WTC11 (cell line): ENCODE measurements at regions not wholly inside any gene's neighbourhood (a gene's known extent, or its start where the extent isn't known, plus 50 kb on each side); places are given as distances from the start of the nearest gene placed in this dataset.

Source experiments
- ATAC-seq: fragments of 200-7000 bp; cut with Tn5 transposase; 2 replicates; pipeline ENCODE4 v1.10.0; 2021; ENCODE audit warnings: mild to moderate bottlenecking, moderate library complexity
- CTCF ChIA-PET: fragments of 300-600 bp; sonication (Branson Sonifier 250); formaldehyde crosslinking; loops from one replicate; lab custom pipeline; 2021; ENCODE audit warnings: antibody characterized with exemption; lab: Charles Lee
- POLR2A ChIA-PET: fragments of 350-600 bp; sonication (Branson Sonifier 250); formaldehyde crosslinking; loops from one replicate; lab custom pipeline; 2021; ENCODE audit warnings: antibody characterized with exemption; lab: Charles Lee
- DNase-seq: peaks from one replicate; pipeline ENCODE4 v3.0.0; 2021; ENCODE audit warnings: low spot score
- H3K27ac Mint-ChIP-seq: 2 replicates; pipeline ENCODE4 v1.8.0; 2021; ENCODE audit warnings: mixed read lengths
- H3K27me3 Mint-ChIP-seq: 2 replicates; pipeline ENCODE4 v1.8.0; 2021; ENCODE audit warnings: low read depth, mild to moderate bottlenecking, moderate library complexity, mixed read lengths
- H3K36me3 Mint-ChIP-seq: 2 replicates; pipeline ENCODE4 v1.8.0; 2021; ENCODE audit warnings: mixed read lengths
- H3K4me1 Mint-ChIP-seq: 2 replicates; pipeline ENCODE4 v1.8.0; 2022; ENCODE audit warnings: mixed read lengths
- H3K4me3 Mint-ChIP-seq: 2 replicates; pipeline ENCODE4 v1.8.0; 2021; ENCODE audit warnings: mild to moderate bottlenecking, moderate library complexity, mixed read lengths
- H3K9me3 Mint-ChIP-seq: 2 replicates; pipeline ENCODE4 v1.8.0; 2021; ENCODE audit warnings: mixed read lengths
- FOXP1 ChIP-seq: sonication (generic); formaldehyde crosslinking; IDR thresholded peaks from 2 replicates; pipeline ENCODE4 v1.8.0; 2022; ENCODE audit warnings: missing genetic modification reagents, mild to moderate bottlenecking, moderate library complexity, borderline replicate concordance
- GTF2I ChIP-seq: fragments of 250-450 bp; sonication (Bioruptor Pico); conservative IDR thresholded peaks from 2 replicates; pipeline ENCODE4 v1.4.0; 2021; ENCODE audit warnings: mild to moderate bottlenecking
- IRF2 ChIP-seq: sonication (generic); formaldehyde crosslinking; IDR thresholded peaks from 2 replicates; pipeline ENCODE4 v1.8.0; 2022; ENCODE audit warnings: low read depth, missing genetic modification reagents, borderline replicate concordance
- MXD4 ChIP-seq: fragments of 250-450 bp; sonication (Bioruptor Pico); IDR thresholded peaks from 2 replicates; pipeline ENCODE4 v1.8.0; 2021; ENCODE audit warnings: mild to moderate bottlenecking, moderate library complexity, borderline replicate concordance
- MYBL2 ChIP-seq: sonication (generic); formaldehyde crosslinking; IDR thresholded peaks from 2 replicates; pipeline ENCODE4 v1.8.1; 2023; ENCODE audit warnings: mild to moderate bottlenecking, moderate library complexity, missing genetic modification reagents
- RELA ChIP-seq: sonication (generic); formaldehyde crosslinking; IDR thresholded peaks from 2 replicates; pipeline ENCODE4 v1.8.1; 2022; ENCODE audit warnings: missing genetic modification reagents, mild to moderate bottlenecking, borderline replicate concordance
- SMAD3 ChIP-seq: sonication (generic); formaldehyde crosslinking; IDR thresholded peaks from 2 replicates; pipeline ENCODE4 v1.8.0; 2022; ENCODE audit warnings: missing genetic modification reagents, mild to moderate bottlenecking, borderline replicate concordance
- SMAD4 ChIP-seq: sonication (generic); formaldehyde crosslinking; IDR thresholded peaks from 2 replicates; pipeline ENCODE4 v1.8.0; 2022; ENCODE audit warnings: mild to moderate bottlenecking, missing genetic modification reagents
- TEAD1 ChIP-seq: sonication (generic); formaldehyde crosslinking; IDR thresholded peaks from 2 replicates; pipeline ENCODE4 v1.8.0; 2022; ENCODE audit warnings: mild to moderate bottlenecking, missing genetic modification reagents
- ZBTB21 ChIP-seq: sonication (generic); formaldehyde crosslinking; IDR thresholded peaks from 2 replicates; pipeline ENCODE4 v1.8.1; 2023; ENCODE audit warnings: mild to moderate bottlenecking, missing genetic modification reagents, borderline replicate concordance
- ZNF396 ChIP-seq: fragments of 250-450 bp; sonication (Bioruptor Pico); IDR thresholded peaks from 2 replicates; pipeline ENCODE4 v1.8.0; 2021; ENCODE audit warnings: mild to moderate bottlenecking, moderate library complexity, borderline replicate concordance
- TF ChIP-seq, protein P1 (sequence below): sonication (generic); formaldehyde crosslinking; IDR thresholded peaks from 2 replicates; pipeline ENCODE4 v1.8.1; 2023; ENCODE audit warnings: mild to moderate bottlenecking, missing genetic modification reagents, moderate library complexity
- TF ChIP-seq, protein P2 (sequence below): fragments of 250-450 bp; sonication (Bioruptor Pico); IDR thresholded peaks from 2 replicates; pipeline ENCODE4 v1.9.0; 2021; ENCODE audit warnings: mild to moderate bottlenecking, borderline replicate concordance
- TF ChIP-seq, protein P3 (sequence below): sonication (generic); formaldehyde crosslinking; IDR thresholded peaks from 2 replicates; pipeline ENCODE4 v1.8.1; 2023; ENCODE audit warnings: mild to moderate bottlenecking, missing genetic modification reagents, borderline replicate concordance
- TF ChIP-seq, protein P4 (sequence below): sonication (generic); formaldehyde crosslinking; IDR thresholded peaks from 2 replicates; pipeline ENCODE4 v1.8.0; 2023; ENCODE audit warnings: missing genetic modification reagents, mild to moderate bottlenecking, borderline replicate concordance
- TF ChIP-seq, protein P5 (sequence below): fragments of 250-450 bp; sonication (Bioruptor Pico); IDR thresholded peaks from 2 replicates; pipeline ENCODE4 v1.9.0; 2021; ENCODE audit warnings: mild to moderate bottlenecking
- TF ChIP-seq, protein P6 (sequence below): sonication (generic); formaldehyde crosslinking; IDR thresholded peaks from 2 replicates; pipeline ENCODE4 v1.8.1; 2022; ENCODE audit warnings: mild to moderate bottlenecking, missing genetic modification reagents, moderate library complexity, borderline replicate concordance

DNA sequence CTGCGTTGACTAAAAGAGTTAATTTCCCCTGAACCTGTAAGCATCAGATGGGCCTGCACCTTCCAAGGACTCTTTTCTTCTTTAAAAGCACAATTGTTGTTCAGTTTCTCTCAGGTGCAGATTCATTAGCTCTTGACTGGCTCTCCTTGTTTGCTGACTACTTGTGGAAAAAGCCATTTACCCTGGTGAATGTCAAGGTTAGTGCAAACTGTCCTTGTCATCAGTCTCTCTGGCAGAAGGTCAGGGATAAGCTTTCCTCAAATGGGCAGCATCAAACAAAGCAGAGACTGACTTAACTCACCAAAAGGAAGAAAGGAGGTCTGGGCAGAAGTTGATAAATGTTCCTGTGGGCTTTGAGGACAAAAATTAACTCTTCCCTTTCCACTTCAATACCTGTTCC lies 922.7 kb downstream of the BCL11A start:
- TF ChIP-seq FOXP1 (CRISPR knock-in tag), result no peak
- TF ChIP-seq, protein P1, sequence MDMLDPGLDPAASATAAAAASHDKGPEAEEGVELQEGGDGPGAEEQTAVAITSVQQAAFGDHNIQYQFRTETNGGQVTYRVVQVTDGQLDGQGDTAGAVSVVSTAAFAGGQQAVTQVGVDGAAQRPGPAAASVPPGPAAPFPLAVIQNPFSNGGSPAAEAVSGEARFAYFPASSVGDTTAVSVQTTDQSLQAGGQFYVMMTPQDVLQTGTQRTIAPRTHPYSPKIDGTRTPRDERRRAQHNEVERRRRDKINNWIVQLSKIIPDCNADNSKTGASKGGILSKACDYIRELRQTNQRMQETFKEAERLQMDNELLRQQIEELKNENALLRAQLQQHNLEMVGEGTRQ, result no peak
- TF ChIP-seq GTF2I (CRISPR knock-in tag), result no peak
- TF ChIP-seq, protein P2, sequence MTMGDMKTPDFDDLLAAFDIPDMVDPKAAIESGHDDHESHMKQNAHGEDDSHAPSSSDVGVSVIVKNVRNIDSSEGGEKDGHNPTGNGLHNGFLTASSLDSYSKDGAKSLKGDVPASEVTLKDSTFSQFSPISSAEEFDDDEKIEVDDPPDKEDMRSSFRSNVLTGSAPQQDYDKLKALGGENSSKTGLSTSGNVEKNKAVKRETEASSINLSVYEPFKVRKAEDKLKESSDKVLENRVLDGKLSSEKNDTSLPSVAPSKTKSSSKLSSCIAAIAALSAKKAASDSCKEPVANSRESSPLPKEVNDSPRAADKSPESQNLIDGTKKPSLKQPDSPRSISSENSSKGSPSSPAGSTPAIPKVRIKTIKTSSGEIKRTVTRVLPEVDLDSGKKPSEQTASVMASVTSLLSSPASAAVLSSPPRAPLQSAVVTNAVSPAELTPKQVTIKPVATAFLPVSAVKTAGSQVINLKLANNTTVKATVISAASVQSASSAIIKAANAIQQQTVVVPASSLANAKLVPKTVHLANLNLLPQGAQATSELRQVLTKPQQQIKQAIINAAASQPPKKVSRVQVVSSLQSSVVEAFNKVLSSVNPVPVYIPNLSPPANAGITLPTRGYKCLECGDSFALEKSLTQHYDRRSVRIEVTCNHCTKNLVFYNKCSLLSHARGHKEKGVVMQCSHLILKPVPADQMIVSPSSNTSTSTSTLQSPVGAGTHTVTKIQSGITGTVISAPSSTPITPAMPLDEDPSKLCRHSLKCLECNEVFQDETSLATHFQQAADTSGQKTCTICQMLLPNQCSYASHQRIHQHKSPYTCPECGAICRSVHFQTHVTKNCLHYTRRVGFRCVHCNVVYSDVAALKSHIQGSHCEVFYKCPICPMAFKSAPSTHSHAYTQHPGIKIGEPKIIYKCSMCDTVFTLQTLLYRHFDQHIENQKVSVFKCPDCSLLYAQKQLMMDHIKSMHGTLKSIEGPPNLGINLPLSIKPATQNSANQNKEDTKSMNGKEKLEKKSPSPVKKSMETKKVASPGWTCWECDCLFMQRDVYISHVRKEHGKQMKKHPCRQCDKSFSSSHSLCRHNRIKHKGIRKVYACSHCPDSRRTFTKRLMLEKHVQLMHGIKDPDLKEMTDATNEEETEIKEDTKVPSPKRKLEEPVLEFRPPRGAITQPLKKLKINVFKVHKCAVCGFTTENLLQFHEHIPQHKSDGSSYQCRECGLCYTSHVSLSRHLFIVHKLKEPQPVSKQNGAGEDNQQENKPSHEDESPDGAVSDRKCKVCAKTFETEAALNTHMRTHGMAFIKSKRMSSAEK (CRISPR knock-in tag), result no peak
- TF ChIP-seq ZNF396 (CRISPR knock-in tag), result no peak
- TF ChIP-seq, protein P3, sequence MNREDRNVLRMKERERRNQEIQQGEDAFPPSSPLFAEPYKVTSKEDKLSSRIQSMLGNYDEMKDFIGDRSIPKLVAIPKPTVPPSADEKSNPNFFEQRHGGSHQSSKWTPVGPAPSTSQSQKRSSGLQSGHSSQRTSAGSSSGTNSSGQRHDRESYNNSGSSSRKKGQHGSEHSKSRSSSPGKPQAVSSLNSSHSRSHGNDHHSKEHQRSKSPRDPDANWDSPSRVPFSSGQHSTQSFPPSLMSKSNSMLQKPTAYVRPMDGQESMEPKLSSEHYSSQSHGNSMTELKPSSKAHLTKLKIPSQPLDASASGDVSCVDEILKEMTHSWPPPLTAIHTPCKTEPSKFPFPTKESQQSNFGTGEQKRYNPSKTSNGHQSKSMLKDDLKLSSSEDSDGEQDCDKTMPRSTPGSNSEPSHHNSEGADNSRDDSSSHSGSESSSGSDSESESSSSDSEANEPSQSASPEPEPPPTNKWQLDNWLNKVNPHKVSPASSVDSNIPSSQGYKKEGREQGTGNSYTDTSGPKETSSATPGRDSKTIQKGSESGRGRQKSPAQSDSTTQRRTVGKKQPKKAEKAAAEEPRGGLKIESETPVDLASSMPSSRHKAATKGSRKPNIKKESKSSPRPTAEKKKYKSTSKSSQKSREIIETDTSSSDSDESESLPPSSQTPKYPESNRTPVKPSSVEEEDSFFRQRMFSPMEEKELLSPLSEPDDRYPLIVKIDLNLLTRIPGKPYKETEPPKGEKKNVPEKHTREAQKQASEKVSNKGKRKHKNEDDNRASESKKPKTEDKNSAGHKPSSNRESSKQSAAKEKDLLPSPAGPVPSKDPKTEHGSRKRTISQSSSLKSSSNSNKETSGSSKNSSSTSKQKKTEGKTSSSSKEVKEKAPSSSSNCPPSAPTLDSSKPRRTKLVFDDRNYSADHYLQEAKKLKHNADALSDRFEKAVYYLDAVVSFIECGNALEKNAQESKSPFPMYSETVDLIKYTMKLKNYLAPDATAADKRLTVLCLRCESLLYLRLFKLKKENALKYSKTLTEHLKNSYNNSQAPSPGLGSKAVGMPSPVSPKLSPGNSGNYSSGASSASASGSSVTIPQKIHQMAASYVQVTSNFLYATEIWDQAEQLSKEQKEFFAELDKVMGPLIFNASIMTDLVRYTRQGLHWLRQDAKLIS (CRISPR knock-in tag), result no peak
- no peak for TF ChIP-seq TEAD1 (CRISPR knock-in tag)
- TF ChIP-seq, protein P4, sequence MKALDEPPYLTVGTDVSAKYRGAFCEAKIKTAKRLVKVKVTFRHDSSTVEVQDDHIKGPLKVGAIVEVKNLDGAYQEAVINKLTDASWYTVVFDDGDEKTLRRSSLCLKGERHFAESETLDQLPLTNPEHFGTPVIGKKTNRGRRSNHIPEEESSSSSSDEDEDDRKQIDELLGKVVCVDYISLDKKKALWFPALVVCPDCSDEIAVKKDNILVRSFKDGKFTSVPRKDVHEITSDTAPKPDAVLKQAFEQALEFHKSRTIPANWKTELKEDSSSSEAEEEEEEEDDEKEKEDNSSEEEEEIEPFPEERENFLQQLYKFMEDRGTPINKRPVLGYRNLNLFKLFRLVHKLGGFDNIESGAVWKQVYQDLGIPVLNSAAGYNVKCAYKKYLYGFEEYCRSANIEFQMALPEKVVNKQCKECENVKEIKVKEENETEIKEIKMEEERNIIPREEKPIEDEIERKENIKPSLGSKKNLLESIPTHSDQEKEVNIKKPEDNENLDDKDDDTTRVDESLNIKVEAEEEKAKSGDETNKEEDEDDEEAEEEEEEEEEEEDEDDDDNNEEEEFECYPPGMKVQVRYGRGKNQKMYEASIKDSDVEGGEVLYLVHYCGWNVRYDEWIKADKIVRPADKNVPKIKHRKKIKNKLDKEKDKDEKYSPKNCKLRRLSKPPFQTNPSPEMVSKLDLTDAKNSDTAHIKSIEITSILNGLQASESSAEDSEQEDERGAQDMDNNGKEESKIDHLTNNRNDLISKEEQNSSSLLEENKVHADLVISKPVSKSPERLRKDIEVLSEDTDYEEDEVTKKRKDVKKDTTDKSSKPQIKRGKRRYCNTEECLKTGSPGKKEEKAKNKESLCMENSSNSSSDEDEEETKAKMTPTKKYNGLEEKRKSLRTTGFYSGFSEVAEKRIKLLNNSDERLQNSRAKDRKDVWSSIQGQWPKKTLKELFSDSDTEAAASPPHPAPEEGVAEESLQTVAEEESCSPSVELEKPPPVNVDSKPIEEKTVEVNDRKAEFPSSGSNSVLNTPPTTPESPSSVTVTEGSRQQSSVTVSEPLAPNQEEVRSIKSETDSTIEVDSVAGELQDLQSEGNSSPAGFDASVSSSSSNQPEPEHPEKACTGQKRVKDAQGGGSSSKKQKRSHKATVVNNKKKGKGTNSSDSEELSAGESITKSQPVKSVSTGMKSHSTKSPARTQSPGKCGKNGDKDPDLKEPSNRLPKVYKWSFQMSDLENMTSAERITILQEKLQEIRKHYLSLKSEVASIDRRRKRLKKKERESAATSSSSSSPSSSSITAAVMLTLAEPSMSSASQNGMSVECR, result no peak
- TF ChIP-seq, protein P5, sequence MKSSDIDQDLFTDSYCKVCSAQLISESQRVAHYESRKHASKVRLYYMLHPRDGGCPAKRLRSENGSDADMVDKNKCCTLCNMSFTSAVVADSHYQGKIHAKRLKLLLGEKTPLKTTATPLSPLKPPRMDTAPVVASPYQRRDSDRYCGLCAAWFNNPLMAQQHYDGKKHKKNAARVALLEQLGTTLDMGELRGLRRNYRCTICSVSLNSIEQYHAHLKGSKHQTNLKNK (CRISPR knock-in tag), result no peak
- no peak for TF ChIP-seq SMAD3 (CRISPR knock-in tag)
- TF ChIP-seq SMAD4 (CRISPR knock-in tag), result no peak
- no peak for TF ChIP-seq MXD4 (CRISPR knock-in tag)
- TF ChIP-seq, protein P6, sequence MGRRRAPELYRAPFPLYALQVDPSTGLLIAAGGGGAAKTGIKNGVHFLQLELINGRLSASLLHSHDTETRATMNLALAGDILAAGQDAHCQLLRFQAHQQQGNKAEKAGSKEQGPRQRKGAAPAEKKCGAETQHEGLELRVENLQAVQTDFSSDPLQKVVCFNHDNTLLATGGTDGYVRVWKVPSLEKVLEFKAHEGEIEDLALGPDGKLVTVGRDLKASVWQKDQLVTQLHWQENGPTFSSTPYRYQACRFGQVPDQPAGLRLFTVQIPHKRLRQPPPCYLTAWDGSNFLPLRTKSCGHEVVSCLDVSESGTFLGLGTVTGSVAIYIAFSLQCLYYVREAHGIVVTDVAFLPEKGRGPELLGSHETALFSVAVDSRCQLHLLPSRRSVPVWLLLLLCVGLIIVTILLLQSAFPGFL (CRISPR knock-in tag), result no peak
- no peak for TF ChIP-seq IRF2 (CRISPR knock-in tag)
- no peak for TF ChIP-seq RELA (CRISPR knock-in tag)
- no peak for TF ChIP-seq ZBTB21 (CRISPR knock-in tag)
- TF ChIP-seq MYBL2 (CRISPR knock-in tag), result no peak
- H3K36me3 Mint-ChIP-seq, result 0 out of 2 replicates have a peak, but pooled peaks cover 3% of the 10 kb centered on the region
- ChIA-PET CTCF (no interaction called here), POLR2A (no interaction called here)
- H3K27ac Mint-ChIP-seq, result no peak overlapping the region
- ATAC-seq (no peak), DNase-seq (no peak)
- no peaks in the 10 kb centered on the region for H3K27me3 Mint-ChIP-seq
- no peak overlapping the region for H3K4me3 Mint-ChIP-seq
- H3K4me1 Mint-ChIP-seq, result no peaks in the 10 kb centered on the region
- peaks cover 15% of the 10 kb centered on the region for H3K9me3 Mint-ChIP-seq
